Mesodermal cell (in vitro differentiated cells): ENCODE measurements at regions not wholly inside any gene's neighbourhood (a gene's known extent, or its start where the extent isn't known, plus 50 kb on each side); places are given as distances from the start of the nearest gene placed in this dataset.

Experiments
- H3K27ac ChIP-seq: 2 replicates; pipeline ENCODE4 v1.7.0; 2013; ENCODE audit warnings: mild to moderate bottlenecking, low read depth, low read length, moderate library complexity; ENCODE audit not compliant: severe bottlenecking
- H3K36me3 ChIP-seq: 2 replicates; pipeline ENCODE4 v1.7.1; 2013; ENCODE audit warnings: mild to moderate bottlenecking, low read length, moderate library complexity; ENCODE audit not compliant: control insufficient read depth, insufficient read depth
- H3K4me1 ChIP-seq: one replicate; pipeline ENCODE4 v1.7.1; 2013; ENCODE audit warnings: mild to moderate bottlenecking, low read length; ENCODE audit not compliant: insufficient read depth, control insufficient read depth, poor library complexity, severe bottlenecking
- H3K4me3 ChIP-seq: 2 replicates; pipeline ENCODE4 v1.7.0; 2013; ENCODE audit warnings: low read length, control low read depth, mild to moderate bottlenecking; ENCODE audit not compliant: insufficient read depth, poor library complexity, severe bottlenecking; ENCODE audit errors: extremely low read depth
- H3K9me3 ChIP-seq: 2 replicates; pipeline ENCODE4 v1.7.1; 2013; ENCODE audit warnings: mild to moderate bottlenecking, low read length, moderate library complexity; ENCODE audit not compliant: control insufficient read depth
- WGBS, 2 experiments: methylation state at CpG; one replicate each; pipeline ENCODE4 v1.1.5; 2013; ENCODE audit warnings: missing lambda C conversion rate in 2 of 2; ENCODE audit not compliant: insufficient coverage in 2 of 2; 5-methylcytosine and 5-hydroxymethylcytosine counted together

DNA sequence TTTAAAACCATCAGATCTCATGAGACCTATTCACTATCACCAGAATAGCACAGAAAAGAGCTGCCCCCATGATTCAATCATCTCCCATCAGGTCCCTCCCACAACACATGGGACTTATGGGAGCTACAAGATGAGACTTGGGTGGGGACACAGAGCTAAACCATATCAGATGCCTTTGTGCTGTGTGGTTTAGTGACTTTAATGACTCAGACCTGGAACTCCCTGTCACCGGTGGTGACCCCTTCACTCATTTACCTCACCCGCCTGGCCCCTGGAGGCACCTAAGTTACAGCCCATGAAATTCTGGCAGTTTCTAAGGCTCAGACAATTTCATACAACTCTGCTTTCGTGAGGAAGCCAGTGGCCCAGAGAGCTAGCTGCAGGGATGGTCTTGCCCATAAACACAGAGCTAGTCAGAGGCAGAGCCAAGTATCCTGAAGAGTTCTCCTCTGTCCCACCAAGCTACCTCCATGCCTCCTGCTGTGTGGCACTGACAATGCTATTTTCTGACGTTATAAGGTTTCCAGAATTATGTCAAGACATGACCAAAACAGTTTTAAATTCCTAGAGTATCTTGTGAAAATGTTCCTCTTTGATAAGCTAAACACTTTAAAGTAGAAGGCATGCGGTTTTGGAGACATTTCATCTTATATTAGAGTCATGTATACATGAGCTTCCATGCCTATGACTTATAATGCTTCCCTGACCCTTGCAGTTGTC, 231.1 kb upstream of the IL12A start:
- Histone ChIP-seq H3K4me1 (peaks cover 17% of the 10 kb centered on the region), H3K27ac (no peak overlapping the region), H3K36me3 (no peaks in the 10 kb centered on the region), H3K9me3 (peaks cover 5% of the 10 kb centered on the region), H3K4me3 (no peak overlapping the region)
- 75 to 90% methylated on average over 4 of the region's 5 CpGs for WGBS, 2 experiments

DNA sequence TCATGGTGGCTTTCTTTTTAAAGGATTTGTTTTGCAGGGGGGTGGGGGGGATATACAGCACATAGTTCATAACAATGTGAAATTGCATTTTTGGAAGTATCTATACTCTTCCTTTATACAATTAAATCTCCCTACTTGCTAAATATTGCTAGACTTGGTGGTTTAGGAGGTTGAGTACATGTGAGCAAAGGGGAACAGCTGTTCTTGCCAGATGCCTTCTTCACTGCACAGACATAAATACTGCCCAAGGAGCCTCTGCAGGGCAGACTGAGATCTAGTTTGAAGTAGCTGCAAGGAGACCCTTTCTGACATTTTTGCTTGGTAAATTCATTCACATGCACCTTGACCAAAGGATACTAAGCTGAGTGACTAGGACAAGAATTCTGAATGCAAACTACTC, 228.6 kb upstream of the IL12A start:
- no peaks in the 10 kb centered on the region for H3K36me3 ChIP-seq
- H3K27ac ChIP-seq = no peak overlapping the region
- H3K4me1 ChIP-seq = peaks cover 20% of the 10 kb centered on the region
- H3K9me3 ChIP-seq = peaks cover 5% of the 10 kb centered on the region
- no peak overlapping the region for H3K4me3 ChIP-seq

DNA sequence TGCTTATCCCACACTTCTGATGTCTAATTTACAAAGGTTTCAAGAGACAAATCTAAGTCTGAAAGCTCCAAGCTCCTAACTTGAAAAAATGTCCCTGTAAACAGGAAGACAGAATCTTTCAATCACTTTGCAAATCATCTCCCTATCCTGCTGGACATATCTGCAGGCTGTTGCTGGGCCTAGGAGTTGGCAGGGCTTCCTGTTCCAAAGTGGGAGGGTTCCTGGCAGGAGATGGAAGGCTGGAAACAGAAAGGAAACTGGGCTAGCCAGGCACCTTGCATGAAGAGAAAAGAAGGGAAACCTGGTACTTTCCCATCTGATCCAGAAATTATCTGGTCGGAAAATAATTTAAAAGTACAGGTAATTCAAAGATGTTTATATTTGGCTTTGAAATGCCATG, 227.3 kb upstream of the IL12A start:
- no peak overlapping the region for H3K27ac ChIP-seq
- no peaks in the 10 kb centered on the region for H3K36me3 ChIP-seq
- peaks cover 21% of the 10 kb centered on the region for H3K4me1 ChIP-seq
- peaks cover under 1% of the 10 kb centered on the region for H3K9me3 ChIP-seq
- WGBS, 2 experiments = no CpG with 5 or more reads among the region's 1 CpG
- H3K4me3 ChIP-seq = no peak overlapping the region

DNA sequence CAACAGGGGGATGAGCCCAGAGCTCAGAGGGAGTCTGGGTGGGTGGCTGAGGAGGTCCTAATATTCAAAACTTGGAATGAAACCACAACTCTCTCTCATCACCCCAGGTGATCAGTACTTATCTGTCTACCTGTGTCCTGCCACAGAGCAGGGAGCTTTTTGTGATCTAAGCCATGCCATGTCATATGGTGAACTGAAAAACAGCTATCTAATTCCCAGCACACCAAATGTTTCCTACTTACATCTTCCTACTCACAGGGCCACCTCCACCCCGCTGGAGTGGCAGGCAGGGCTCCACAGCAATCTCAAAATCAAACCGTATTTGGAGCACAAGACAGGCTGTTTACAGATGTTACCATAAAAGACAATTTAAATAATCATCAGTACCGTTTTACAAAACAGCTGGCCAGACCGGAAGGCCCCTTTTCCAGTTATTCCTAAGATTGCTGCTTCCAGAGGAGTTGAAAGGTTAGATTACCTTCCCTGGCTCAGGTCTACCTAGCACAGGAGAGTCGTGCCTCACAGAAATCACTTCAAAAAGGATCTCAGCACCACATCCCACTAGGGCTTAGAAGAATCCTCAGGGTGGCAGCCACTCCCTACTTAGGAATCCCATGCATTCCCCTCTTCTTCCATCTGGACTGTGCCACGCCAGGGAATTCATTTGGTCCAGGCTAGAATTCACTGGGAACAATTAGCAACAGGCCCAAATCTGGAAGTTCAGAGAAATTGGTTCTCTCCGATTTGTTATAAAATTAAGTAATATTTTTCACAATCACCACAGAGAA, 226.6 kb upstream of the IL12A start:
- no peak overlapping the region for H3K4me3 ChIP-seq
- H3K4me1 ChIP-seq = peaks cover 28% of the 10 kb centered on the region
- no peaks in the 10 kb centered on the region for H3K9me3 ChIP-seq
- 58 to 73% methylated on average over 3 to 4 of the region's 7 CpGs for WGBS, 2 experiments
- H3K36me3 ChIP-seq = no peaks in the 10 kb centered on the region
- H3K27ac ChIP-seq = peak overlapping the region; percentile 88

DNA sequence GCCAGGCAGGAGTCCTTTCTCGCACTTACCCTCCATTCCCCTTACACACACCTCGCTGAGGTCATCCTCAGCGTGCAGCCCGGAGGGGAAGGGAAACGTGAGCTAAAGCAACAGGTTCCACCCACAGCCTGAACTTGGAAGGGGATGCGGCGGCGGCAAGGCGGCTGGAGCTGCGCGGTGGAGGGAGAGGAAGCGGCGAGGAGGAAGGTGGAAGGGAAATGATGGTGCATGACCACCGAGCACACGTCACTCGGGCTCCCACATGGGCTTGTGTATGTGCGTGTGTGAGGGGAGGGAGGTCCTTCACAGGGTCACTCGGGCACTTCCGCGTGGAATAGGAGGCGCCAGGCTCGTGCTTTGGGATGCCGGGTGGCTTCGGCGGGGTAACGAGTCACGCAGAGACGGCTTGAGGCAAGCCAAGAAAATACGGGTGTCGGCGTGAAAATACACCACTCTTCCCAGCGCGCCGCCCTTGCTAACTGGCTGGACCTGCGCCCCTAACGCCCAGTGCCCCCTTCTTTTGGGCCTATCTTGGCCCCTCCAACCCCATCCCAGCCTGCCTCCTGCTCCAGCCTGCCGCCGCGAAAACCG, 225.5 kb upstream of the IL12A start:
- Histone ChIP-seq H3K36me3 (peaks cover 4% of the 10 kb centered on the region), H3K9me3 (no peaks in the 10 kb centered on the region), H3K27ac (peak overlapping the region; percentile 88), H3K4me1 (peaks cover 32% of the 10 kb centered on the region), H3K4me3 (peak overlapping the region; percentile 69)
- WGBS, 2 experiments = 0 to 1% methylated on average over 26 to 37 of the region's 40 CpGs

DNA sequence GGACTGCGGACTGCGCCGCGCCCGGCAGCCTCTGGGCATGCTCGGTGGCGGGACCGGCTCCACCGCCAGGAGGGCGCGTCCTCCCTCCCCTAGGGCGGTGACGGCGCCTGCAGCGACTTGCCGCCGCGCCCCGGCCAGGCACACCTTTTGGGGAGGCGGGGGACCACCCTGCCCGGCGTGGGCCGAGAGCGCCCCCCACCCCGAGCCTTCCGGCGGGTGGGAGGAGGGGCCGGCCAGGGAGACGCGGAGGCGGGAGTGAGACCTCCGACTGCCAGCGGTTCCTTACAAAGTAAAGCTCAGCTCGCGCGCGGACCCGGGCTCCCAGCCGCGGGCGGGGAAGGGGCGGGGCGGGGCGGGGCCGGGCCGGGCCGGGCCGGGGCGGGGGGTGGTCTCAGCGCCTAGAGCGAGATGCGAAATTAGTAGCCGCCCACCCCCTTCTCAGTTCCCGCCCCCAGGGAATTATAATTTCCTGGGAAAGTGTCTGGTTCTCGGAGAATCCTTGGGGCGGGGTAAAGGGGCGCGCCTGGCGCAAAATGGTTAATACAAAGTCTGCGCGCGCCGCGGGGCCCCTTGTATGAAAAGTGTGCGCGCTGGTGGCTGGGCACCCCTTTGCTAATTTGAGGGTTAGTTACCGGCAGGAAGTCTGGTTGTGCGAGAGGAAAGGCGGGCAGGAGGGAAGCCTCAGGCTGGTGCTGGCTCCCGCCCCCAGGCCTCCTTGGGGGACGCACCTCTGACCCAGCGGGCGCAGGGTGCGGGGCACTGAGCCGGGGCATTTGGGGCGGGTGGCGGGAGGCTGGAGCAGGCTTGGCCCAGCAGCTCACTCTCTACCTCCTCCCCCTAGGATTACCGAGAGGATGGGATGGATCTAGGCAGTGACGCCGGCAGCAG, 224.8 kb upstream of the IL12A start:
- no peaks in the 10 kb centered on the region for H3K9me3 ChIP-seq
- peak overlapping the region; percentile 96 for H3K27ac ChIP-seq
- peak overlapping the region; percentile 69 for H3K4me3 ChIP-seq
- 0 to 1% methylated on average over 35 to 46 of the region's 80 CpGs for WGBS, 2 experiments
- peaks cover 11% of the 10 kb centered on the region for H3K36me3 ChIP-seq
- H3K4me1 ChIP-seq = peaks cover 32% of the 10 kb centered on the region

DNA sequence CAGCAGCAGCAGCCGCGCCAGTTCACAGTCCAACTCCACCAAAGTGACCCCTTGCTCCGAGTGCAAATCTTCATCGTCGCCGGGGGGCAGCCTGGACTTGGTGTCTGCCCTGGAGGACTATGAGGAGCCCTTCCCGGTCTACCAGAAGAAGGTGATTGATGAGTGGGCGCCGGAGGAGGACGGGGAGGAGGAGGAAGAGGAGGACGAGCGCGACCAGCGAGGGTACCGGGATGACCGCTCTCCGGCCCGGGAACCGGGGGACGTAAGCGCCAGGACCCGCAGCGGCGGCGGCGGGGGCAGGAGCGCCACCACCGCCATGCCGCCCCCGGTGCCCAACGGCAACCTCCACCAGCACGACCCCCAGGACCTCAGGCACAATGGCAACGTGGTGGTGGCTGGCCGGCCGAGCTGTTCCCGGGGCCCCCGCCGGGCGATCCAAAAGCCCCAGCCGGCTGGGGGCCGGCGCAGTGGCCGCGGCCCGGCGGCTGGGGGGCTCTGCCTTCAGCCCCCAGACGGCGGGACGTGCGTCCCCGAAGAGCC, 224.1 kb upstream of the IL12A start:
- H3K4me3 ChIP-seq = peak overlapping the region; percentile 69

DNA sequence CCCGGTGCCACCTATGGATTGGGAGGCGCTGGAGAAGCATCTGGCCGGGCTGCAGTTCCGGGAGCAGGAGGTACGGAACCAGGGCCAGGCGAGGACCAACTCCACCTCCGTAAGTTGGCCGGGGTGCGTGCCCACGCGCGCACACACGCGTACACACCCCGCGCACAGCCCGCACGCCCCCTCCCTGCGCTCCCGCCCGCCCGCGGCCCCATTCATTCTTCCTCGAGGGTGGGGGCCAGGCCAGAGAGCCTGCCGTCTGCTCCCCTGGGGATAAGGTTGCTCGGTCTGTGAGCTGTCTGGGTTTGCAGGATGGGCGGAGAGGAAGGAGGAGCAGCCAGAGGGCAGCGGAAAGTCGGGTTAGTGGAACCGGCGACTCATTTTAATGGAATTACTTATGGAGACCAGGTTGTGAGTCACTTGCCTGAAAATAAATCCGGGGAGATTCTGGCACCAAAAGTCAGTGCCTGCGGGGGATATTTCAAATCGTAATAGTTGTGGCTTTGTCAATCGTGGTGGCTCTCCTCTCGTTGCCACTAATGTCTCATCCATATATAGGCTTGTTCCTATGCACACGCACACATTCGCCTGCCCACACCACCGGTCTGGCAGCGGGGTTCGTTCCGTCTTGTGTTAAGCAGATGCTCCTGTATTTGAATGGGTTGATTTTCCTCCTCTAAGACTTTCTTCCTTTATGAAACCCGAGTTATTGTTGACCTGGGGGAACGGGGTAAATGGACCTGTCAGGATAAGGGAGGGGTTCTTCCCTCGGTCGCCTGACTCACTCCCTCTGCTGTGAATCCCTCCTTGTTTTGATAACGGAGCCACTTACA, 223.4 kb upstream of the IL12A start:
- no peaks in the 10 kb centered on the region for H3K9me3 ChIP-seq
- peak overlapping the region; percentile 69 for H3K4me3 ChIP-seq
- H3K27ac ChIP-seq = peak overlapping the region; percentile 96
- peaks cover 16% of the 10 kb centered on the region for H3K36me3 ChIP-seq
- 0% methylated on average over 24 to 34 of the region's 47 CpGs for WGBS, 2 experiments
- H3K4me1 ChIP-seq = peaks cover 32% of the 10 kb centered on the region

More for the DNA sequence above, 224.1 kb upstream of the IL12A start:
- Histone ChIP-seq H3K4me1 (peaks cover 32% of the 10 kb centered on the region), H3K36me3 (peaks cover 11% of the 10 kb centered on the region), H3K27ac (peak overlapping the region; percentile 96), H3K9me3 (no peaks in the 10 kb centered on the region)
- WGBS, 2 experiments = 1% methylated on average over 31 to 44 of the region's 51 CpGs

DNA sequence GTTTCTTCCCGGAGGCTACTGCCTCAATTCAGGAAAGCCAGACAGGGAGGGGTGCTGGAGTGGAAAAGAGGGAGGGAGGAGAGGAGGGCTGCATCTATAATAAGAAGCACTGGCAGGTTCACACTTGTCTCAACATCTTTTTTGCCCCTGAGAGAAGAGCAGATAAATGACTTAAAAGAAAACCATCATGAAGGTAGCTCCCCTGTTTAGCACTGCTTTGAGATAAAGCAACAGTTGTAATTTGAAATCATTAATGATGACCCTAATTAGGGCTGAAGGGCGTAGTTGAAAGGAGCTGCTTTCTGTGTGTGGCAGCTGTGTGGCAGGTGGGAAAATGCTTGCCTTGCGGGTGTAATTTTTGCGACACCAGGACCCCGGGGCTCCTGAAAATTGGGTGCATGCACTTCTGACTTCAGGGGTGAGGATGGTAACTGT, 222.8 kb upstream of the IL12A start:
- Histone ChIP-seq H3K4me3 (peak overlapping the region; percentile 69), H3K9me3 (no peaks in the 10 kb centered on the region), H3K4me1 (peaks cover 31% of the 10 kb centered on the region), H3K36me3 (peaks cover 20% of the 10 kb centered on the region), H3K27ac (peak overlapping the region; percentile 96)
- 67 to 68% methylated on average over 4 of the region's 5 CpGs for WGBS, 2 experiments
